ENCODE measurements at regions not wholly inside any gene's neighbourhood (a gene's known extent, or its start where the extent isn't known, plus 50 kb on each side); places are given as distances from the start of the nearest gene placed in this dataset.

- TF ChIP-seq CTCF (IDR thresholded peaks at IDR 0.05) (no peak), POLR2A (IDR thresholded peaks at IDR 0.05; ENCODE audit: low read depth) (no peak)
These were observed 315.5 kb upstream of the MYT1L start for GRCh38 chr2:2646433-2647051.
